ENCODE measurements at regions not wholly inside any gene's neighbourhood (a gene's known extent, or its start where the extent isn't known, plus 50 kb on each side); places are given as distances from the start of the nearest gene placed in this dataset.

GRCh38 chr6:71134929-71135642 lies 153.5 kb upstream of the OGFRL1 start:
- Histone ChIP-seq H4K91ac (ENCODE audit: insufficient read length, low read depth, low read length) (no peak overlapping the region), H2BK5ac (ENCODE audit: insufficient read length, low read length) (no peak overlapping the region), H3K56ac (ENCODE audit: insufficient read length, low read depth, low read length) (no peak overlapping the region), H3K14ac (ENCODE audit: insufficient read depth, low read length) (0 out of 2 replicates have a peak overlapping the region, but pooled peaks have one; percentile 50), H2BK20ac (ENCODE audit: low read depth, low read length, poor library complexity, severe bottlenecking) (no peak overlapping the region), H3K79me1 (ENCODE audit: insufficient read depth, low read depth, low read length, poor library complexity, severe bottlenecking) (no peaks in the 10 kb centered on the region), H4K5ac (ENCODE audit: insufficient read length, low read depth, low read length) (no peak overlapping the region), H2BK15ac (ENCODE audit: low read depth, low read length) (no peak overlapping the region), H2AFZ (ENCODE audit: low read length) (peak overlapping the region; percentile 22), H2BK12ac (ENCODE audit: insufficient read length, low read depth, low read length) (no peak overlapping the region), H3K4me2 (ENCODE audit: insufficient read depth, insufficient read length, low read length) (no peak overlapping the region), H3K23ac (ENCODE audit: insufficient read length, low read depth, low read length) (no peak overlapping the region), H2AK5ac (ENCODE audit: insufficient read length, low read length) (no peak overlapping the region), H3K23me2 (ENCODE audit: insufficient read length, low read depth, low read length, poor library complexity, severe bottlenecking) (no peaks in the 10 kb centered on the region), H3K27ac (ENCODE audit: insufficient read length, low read depth, low read length) (no peak overlapping the region), H2BK120ac (ENCODE audit: low read depth, low read length, poor library complexity, severe bottlenecking) (no peak overlapping the region), H3K79me2 (ENCODE audit: insufficient read depth, low read length) (no peaks in the 10 kb centered on the region), H3K9ac (ENCODE audit: extremely low read depth, insufficient read length, low read length) (no peak overlapping the region), H3T11ph (ENCODE audit: low read length) (no peak overlapping the region), H3K4me1 (ENCODE audit: insufficient read depth, low read length) (no peaks in the 10 kb centered on the region), H4K20me1 (ENCODE audit: control insufficient read depth, insufficient read depth, insufficient read length) (no peaks in the 10 kb centered on the region), H3K18ac (ENCODE audit: insufficient read length, low read depth, low read length) (no peak overlapping the region), H3K27me3 (ENCODE audit: insufficient read depth, low read length) (no peaks in the 10 kb centered on the region), H3K4ac (ENCODE audit: low read depth, low read length) (no peak overlapping the region; the same call in 1 of the 2 replicates), H4K8ac (replicated peaks; ENCODE audit: insufficient read length, low read depth, low read length) (no peak overlapping the region), H3K9me3 (ENCODE audit: control insufficient read depth, low read depth, low read length) (no peaks in the 10 kb centered on the region)
- H3K9me3 Mint-ChIP-seq: peaks cover 0 to 6% of the 10 kb centered on the region in 2 experiments; a peak in 3 of 5 replicates
- no CpG with 5 or more reads among the region's 6 CpGs for WGBS (ENCODE audit: extremely low coverage, insufficient read length, low lambda C conversion rate)
- peaks cover 4 to 5% of the 10 kb centered on the region in 2 experiments; a peak in 2 of 4 replicates for H3K4me1 Mint-ChIP-seq
- peaks cover 0 to 10% (median 3%) of the 10 kb centered on the region in 3 experiments; a peak in 4 of 7 replicates for H3K36me3 Mint-ChIP-seq (ENCODE audit: insufficient read depth in 1 of 3, low read depth in 3 of 3)
- H3K4me3 Mint-ChIP-seq: no peak overlapping the region
- H3K27me3 Mint-ChIP-seq (ENCODE audit: low read depth): no peaks in the 10 kb centered on the region
- peak; percentile 51 for DNase-seq
- peak overlapping the region in 2 of 3 experiments; percentile 85 to 91; a peak in 3 of 7 replicates for H3K27ac Mint-ChIP-seq
- TF ChIP-seq, protein P1, sequence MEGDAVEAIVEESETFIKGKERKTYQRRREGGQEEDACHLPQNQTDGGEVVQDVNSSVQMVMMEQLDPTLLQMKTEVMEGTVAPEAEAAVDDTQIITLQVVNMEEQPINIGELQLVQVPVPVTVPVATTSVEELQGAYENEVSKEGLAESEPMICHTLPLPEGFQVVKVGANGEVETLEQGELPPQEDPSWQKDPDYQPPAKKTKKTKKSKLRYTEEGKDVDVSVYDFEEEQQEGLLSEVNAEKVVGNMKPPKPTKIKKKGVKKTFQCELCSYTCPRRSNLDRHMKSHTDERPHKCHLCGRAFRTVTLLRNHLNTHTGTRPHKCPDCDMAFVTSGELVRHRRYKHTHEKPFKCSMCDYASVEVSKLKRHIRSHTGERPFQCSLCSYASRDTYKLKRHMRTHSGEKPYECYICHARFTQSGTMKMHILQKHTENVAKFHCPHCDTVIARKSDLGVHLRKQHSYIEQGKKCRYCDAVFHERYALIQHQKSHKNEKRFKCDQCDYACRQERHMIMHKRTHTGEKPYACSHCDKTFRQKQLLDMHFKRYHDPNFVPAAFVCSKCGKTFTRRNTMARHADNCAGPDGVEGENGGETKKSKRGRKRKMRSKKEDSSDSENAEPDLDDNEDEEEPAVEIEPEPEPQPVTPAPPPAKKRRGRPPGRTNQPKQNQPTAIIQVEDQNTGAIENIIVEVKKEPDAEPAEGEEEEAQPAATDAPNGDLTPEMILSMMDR (conservative IDR thresholded peaks at IDR 0.05): peak; percentile 38; the same call in 1 of the 3 replicates
